Spleen (tissue), 11 donors: ENCODE measurements at regions not wholly inside any gene's neighbourhood (a gene's known extent, or its start where the extent isn't known, plus 50 kb on each side); places are given as distances from the start of the nearest gene placed in this dataset.

ENCODE experiments used
- DNase-seq: peaks from one replicate; pipeline ENCODE4 v3.0.0-alpha.2; 2020
- H3K27ac ChIP-seq, 8 donors: fragments of 200-600 bp; sonication (generic) in 7 of 8; 1 replicate in 4 of 8; 2 replicates in 4 of 8; pipeline versions ENCODE4 v1.5.0 to v1.8.0; 2016 to 2021; ENCODE audit warnings: inconsistent platforms in 4 of 8, mild to moderate bottlenecking in 4 of 8, moderate library complexity in 1 of 8
- H3K27me3 ChIP-seq, 7 donors: fragments of 200-600 bp; sonication (generic) in 6 of 7; replicated peaks in 1 of 7; 1 replicate in 4 of 7; 2 replicates in 3 of 7; pipeline versions ENCODE4 v1.5.0 to v1.8.0; 2016 to 2021; ENCODE audit warnings: inconsistent platforms in 3 of 7, mild to moderate bottlenecking in 1 of 7
- H3K36me3 ChIP-seq, 6 donors: fragments of 200-600 bp; sonication (generic) in 5 of 6; 1 replicate in 4 of 6; 2 replicates in 2 of 6; pipeline versions ENCODE4 v1.5.0 to v1.8.0; 2016 to 2021; ENCODE audit warnings: inconsistent platforms in 2 of 6
- H3K4me1 ChIP-seq, 6 donors: fragments of 200-600 bp; sonication (generic) in 5 of 6; 1 replicate in 3 of 6; 2 replicates in 3 of 6; pipeline versions ENCODE4 v1.5.0 to v1.8.0; 2016 to 2021; ENCODE audit warnings: inconsistent platforms in 3 of 6
- H3K4me3 ChIP-seq, 8 donors: fragments of 200-600 bp; sonication (generic) in 7 of 8; 1 replicate in 4 of 8; 2 replicates in 4 of 8; pipeline versions ENCODE4 v1.5.0 to v1.8.0; 2016 to 2021; ENCODE audit warnings: inconsistent platforms in 4 of 8, mild to moderate bottlenecking in 4 of 8, moderate library complexity in 2 of 8
- H3K9me3 ChIP-seq, 8 donors: fragments of 200-600 bp; sonication (generic) in 7 of 8; 1 replicate in 4 of 8; 2 replicates in 4 of 8; pipeline versions ENCODE4 v1.5.0 to v1.8.0; 2016 to 2021; ENCODE audit warnings: inconsistent platforms in 4 of 8
- POLR2A ChIP-seq, 3 donors: fragments of 450-650 bp; IDR thresholded peaks; one replicate each; pipeline ENCODE4 v1.5.1; 2017; ENCODE audit warnings: antibody characterized with exemption in 3 of 3, mild to moderate bottlenecking in 1 of 3
- POLR2AphosphoS5 ChIP-seq, 3 donors: sonication (generic); formaldehyde crosslinking; IDR thresholded peaks; one replicate each; pipeline ENCODE4 v1.5.1; 2017; ENCODE audit warnings: antibody characterized with exemption in 3 of 3
- WGBS, 5 donors: extraction: QIAGEN DNeasy Blood & Tissue Kit in 3 of 5; methylation state at CpG; one replicate each; pipeline versions ENCODE4 v1.1.5 to v1.1.7; 2013 to 2018; 5-methylcytosine and 5-hydroxymethylcytosine counted together
- intact Hi-C: fragments of 100-400 bp; cut with DNase I; formaldehyde crosslinking; loops from one replicate; pipeline ENCODE4 v1.15.0; 2023; ENCODE audit warnings: low total_unique reads
- TF ChIP-seq, protein P1 (sequence below), 11 experiments: fragments of 200-600 bp in 7 of 11; fragments of 450-650 bp in 4 of 11; sonication (generic) in 4 of 11; IDR thresholded peaks in 8 of 11; conservative IDR thresholded peaks in 3 of 11; 1 replicate in 7 of 11; 2 replicates in 4 of 11; pipeline versions ENCODE4 v1.4.0 to v1.8.0; 2016 to 2021; ENCODE audit warnings: antibody characterized with exemption in 11 of 11, inconsistent platforms in 4 of 11, mild to moderate bottlenecking in 1 of 11
- donor health status: healthy with polysubstance abuse.
- donor health status: DM: no; HTN: no; CAD: no; lungs with moderate emphysema.
- donor health status: DM: no; HTN: no; CAD: no.
- donor health status: Bipolar disorder and iron deficiency.
- donor health status: healthy.
- donor health status: DM: no; HTN: no; CAD: no.
- donor health status: DM: yes; HTN: yes; CAD: no.

DNA sequence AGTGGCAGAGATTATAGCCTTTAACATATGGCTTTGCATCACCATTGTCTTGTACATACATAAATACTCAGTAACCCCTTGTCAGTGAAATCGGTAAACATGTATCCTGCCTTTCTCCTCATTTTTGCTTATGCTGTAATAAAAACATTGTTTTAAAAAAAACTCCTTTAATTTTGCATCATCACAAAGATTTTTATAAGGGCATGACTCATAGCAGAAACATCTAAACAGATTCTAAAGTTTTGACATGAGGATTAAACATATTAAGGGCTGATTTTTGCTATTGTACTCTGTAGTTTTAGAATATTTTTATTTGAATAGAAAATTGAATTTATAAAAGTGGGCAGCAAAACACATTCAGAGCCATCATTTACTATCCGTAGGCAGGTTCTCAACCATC lies 275.9 kb downstream of the ZIC4 start:
- H3K27ac ChIP-seq, result no peak overlapping the region
- intact Hi-C loops, result no loop called here
- H3K27me3 ChIP-seq, result no peaks in the 10 kb centered on the region
- H3K4me1 ChIP-seq, result no peaks in the 10 kb centered on the region
- no peaks in the 10 kb centered on the region for H3K36me3 ChIP-seq
- TF ChIP-seq, protein P1, sequence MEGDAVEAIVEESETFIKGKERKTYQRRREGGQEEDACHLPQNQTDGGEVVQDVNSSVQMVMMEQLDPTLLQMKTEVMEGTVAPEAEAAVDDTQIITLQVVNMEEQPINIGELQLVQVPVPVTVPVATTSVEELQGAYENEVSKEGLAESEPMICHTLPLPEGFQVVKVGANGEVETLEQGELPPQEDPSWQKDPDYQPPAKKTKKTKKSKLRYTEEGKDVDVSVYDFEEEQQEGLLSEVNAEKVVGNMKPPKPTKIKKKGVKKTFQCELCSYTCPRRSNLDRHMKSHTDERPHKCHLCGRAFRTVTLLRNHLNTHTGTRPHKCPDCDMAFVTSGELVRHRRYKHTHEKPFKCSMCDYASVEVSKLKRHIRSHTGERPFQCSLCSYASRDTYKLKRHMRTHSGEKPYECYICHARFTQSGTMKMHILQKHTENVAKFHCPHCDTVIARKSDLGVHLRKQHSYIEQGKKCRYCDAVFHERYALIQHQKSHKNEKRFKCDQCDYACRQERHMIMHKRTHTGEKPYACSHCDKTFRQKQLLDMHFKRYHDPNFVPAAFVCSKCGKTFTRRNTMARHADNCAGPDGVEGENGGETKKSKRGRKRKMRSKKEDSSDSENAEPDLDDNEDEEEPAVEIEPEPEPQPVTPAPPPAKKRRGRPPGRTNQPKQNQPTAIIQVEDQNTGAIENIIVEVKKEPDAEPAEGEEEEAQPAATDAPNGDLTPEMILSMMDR (IDR thresholded peaks at IDR 0.05 in 8 of 11, conservative IDR thresholded peaks at IDR 0.05 in 3 of 11), result no peak
- TF ChIP-seq POLR2AphosphoS5 (IDR thresholded peaks at IDR 0.05) (no peak), POLR2A (IDR thresholded peaks at IDR 0.05) (no peak)
- peaks cover 0 to 36% (median 9%) of the 10 kb centered on the region in 8 donors for H3K9me3 ChIP-seq
- H3K4me3 ChIP-seq, result no peak overlapping the region
- WGBS, 5 donors, result 61 to 90% (median 76%) methylated on average over 2 of the region's 2 CpGs
- DNase-seq, result no peak

DNA sequence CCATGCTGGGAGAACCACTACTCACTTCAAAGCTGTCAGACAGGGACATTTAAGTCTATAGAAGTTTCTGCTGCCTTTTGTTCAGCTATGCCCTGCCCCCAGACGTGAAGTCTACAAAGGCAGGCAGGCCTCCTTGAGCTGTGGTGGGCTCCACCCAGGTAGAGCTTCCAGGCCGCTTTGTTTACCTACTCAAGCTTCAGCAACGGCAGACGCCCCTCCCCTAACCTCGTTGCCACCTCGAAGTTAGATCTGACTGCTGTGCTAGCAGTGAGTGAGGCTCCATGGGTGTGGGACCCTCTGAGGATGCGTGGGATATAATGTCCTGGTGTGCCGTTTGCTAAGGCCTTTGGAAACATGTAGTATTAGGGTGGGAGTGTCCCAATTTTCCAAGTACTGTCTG lies 276.7 kb downstream of the ZIC4 start:
- DNase-seq, result peak; percentile 47
- no peak overlapping the region for H3K4me3 ChIP-seq
- H3K9me3 ChIP-seq, result peaks cover 0 to 33% (median 9%) of the 10 kb centered on the region in 8 donors
- no peaks in the 10 kb centered on the region for H3K4me1 ChIP-seq
- 71 to 91% (median 85%) methylated on average over 8 of the region's 8 CpGs for WGBS, 5 donors
- no peak overlapping the region for H3K27ac ChIP-seq
- no peaks in the 10 kb centered on the region for H3K36me3 ChIP-seq
- intact Hi-C loops, result no loop called here
- no peaks in the 10 kb centered on the region for H3K27me3 ChIP-seq
- no peak for TF ChIP-seq POLR2AphosphoS5 (IDR thresholded peaks at IDR 0.05)
- TF ChIP-seq POLR2A (IDR thresholded peaks at IDR 0.05), result no peak
- TF ChIP-seq, protein P1 (IDR thresholded peaks at IDR 0.05 in 8 of 11, conservative IDR thresholded peaks at IDR 0.05 in 3 of 11), result no peak

DNA sequence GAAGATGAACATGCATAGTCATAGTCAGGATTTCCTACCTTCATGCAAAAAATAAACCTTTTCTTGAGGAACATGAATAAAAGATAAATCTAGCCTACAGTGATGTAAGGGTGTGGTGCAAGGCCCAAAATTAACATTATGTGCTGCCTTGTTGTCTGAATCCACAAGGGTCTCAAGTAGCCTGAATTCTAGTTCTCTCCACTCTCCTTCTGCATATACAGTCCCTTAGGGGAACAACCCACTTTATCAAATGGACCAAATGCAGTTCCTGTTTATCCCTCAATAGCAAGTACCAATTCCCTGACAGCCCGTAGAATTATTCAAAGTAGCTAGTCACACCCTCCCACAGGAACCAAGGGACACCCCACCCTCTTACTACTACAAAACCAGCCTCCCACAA lies 284.0 kb downstream of the ZIC4 start:
- no peak overlapping the region for H3K4me3 ChIP-seq
- peaks cover 0 to 5% (median 0%) of the 10 kb centered on the region in 8 donors for H3K9me3 ChIP-seq
- no peak overlapping the region for H3K27ac ChIP-seq
- H3K27me3 ChIP-seq, result no peaks in the 10 kb centered on the region
- H3K36me3 ChIP-seq, result no peaks in the 10 kb centered on the region
- H3K4me1 ChIP-seq, result no peaks in the 10 kb centered on the region
- WGBS, 5 donors, result 39 to 45% (median 43%) methylated on average over 1 of the region's 1 CpG
- no peak for TF ChIP-seq POLR2A (IDR thresholded peaks at IDR 0.05)
- no peak for TF ChIP-seq POLR2AphosphoS5 (IDR thresholded peaks at IDR 0.05)
- TF ChIP-seq, protein P1 (IDR thresholded peaks at IDR 0.05 in 8 of 11, conservative IDR thresholded peaks at IDR 0.05 in 3 of 11), result no peak
- intact Hi-C loops, result no loop called here
- DNase-seq, result no peak

DNA sequence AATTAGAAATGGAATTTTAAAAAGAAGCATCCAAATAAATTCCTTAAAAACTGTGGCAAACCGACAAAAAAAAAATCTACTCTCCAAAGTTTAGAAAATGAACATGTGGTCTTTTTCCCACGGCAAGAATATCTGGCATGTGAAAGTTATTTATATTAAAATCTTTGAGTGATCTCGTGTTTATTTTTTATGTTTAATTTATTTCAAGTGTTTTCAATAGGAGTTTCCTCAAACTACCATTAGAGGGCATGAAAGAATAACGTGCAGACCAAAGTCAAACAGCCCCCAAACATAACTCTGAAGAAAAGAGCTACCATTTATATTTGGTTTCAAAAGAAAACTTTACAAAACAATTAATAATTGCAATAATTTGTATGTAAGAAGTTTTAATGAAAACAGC lies 286.4 kb downstream of the ZIC4 start:
- DNase-seq, result no peak
- no peaks in the 10 kb centered on the region for H3K4me1 ChIP-seq
- no peak overlapping the region for H3K4me3 ChIP-seq
- 28 to 35% (median 31%) methylated on average over 4 of the region's 4 CpGs for WGBS, 5 donors
- TF ChIP-seq POLR2A (IDR thresholded peaks at IDR 0.05) (no peak), POLR2AphosphoS5 (IDR thresholded peaks at IDR 0.05) (no peak)
- TF ChIP-seq, protein P1 (IDR thresholded peaks at IDR 0.05 in 8 of 11, conservative IDR thresholded peaks at IDR 0.05 in 3 of 11), result no peak
- intact Hi-C loops, result no loop called here
- H3K27ac ChIP-seq, result no peak overlapping the region
- H3K36me3 ChIP-seq, result no peaks in the 10 kb centered on the region
- peaks cover 0 to 5% (median 0%) of the 10 kb centered on the region in 8 donors for H3K9me3 ChIP-seq
- no peaks in the 10 kb centered on the region for H3K27me3 ChIP-seq
